Tibial artery (tissue), 4 donors: ENCODE measurements at regions not wholly inside any gene's neighbourhood (a gene's known extent, or its start where the extent isn't known, plus 50 kb on each side); places are given as distances from the start of the nearest gene placed in this dataset.

Source experiments
- DNase-seq, 2 donors: peaks; one replicate each; pipeline ENCODE4 v3.0.0-alpha.2; 2019
- H3K27ac ChIP-seq, 2 donors: fragments of 200-600 bp; sonication (generic) in 1 of 2; 1 replicate in 1 of 2; 2 replicates in 1 of 2; pipeline ENCODE4 v1.5.1; 2018 to 2019; ENCODE audit warnings: mild to moderate bottlenecking in 1 of 2
- H3K27me3 ChIP-seq, 2 donors: fragments of 200-600 bp; sonication (generic) in 1 of 2; one replicate each; pipeline versions ENCODE4 v1.5.1 to v1.6.0; 2016 to 2019
- H3K36me3 ChIP-seq, 3 donors: fragments of 200-600 bp; sonication (generic) in 2 of 3; one replicate each; pipeline ENCODE4 v1.5.1; 2016 to 2019; ENCODE audit warnings: mild to moderate bottlenecking in 2 of 3
- H3K4me1 ChIP-seq, 4 donors: fragments of 200-600 bp; sonication (generic) in 2 of 4; 1 replicate in 3 of 4; 2 replicates in 1 of 4; pipeline ENCODE4 v1.5.1; 2016 to 2019
- H3K4me3 ChIP-seq, 2 donors: fragments of 200-600 bp; sonication (generic) in 1 of 2; 1 replicate in 1 of 2; 2 replicates in 1 of 2; pipeline ENCODE4 v1.5.1; 2018 to 2019; ENCODE audit warnings: mild to moderate bottlenecking in 2 of 2
- H3K9me3 ChIP-seq, 3 donors: fragments of 200-600 bp; sonication (generic) in 1 of 3; one replicate each; pipeline ENCODE4 v1.5.1; 2016 to 2019
- CTCF ChIP-seq, 2 experiments: fragments of 200-600 bp in 1 of 2; fragments of 450-650 bp in 1 of 2; IDR thresholded peaks; one replicate each; pipeline ENCODE4 v1.5.1; 2017 to 2019; ENCODE audit warnings: antibody characterized with exemption in 2 of 2, mild to moderate bottlenecking in 1 of 2, moderate library complexity in 1 of 2
- intact Hi-C: fragments of 100-400 bp; cut with DNase I; formaldehyde crosslinking; loops from one replicate; pipeline ENCODE4 v1.15.0; 2023; ENCODE audit warnings: low total_unique reads

GRCh38 chr2:204109681-204110080 lies 173.1 kb downstream of the ICOS start:
- intact Hi-C loops: no loop called here
- H3K4me1 ChIP-seq: peaks cover 0 to 18% (median 7%) of the 10 kb centered on the region in 4 donors
- no peaks in the 10 kb centered on the region for H3K36me3 ChIP-seq
- TF ChIP-seq CTCF (IDR thresholded peaks at IDR 0.05): no peak
- no peak for DNase-seq
- no peaks in the 10 kb centered on the region for H3K9me3 ChIP-seq
- no peak overlapping the region for H3K27ac ChIP-seq
- no peaks in the 10 kb centered on the region for H3K27me3 ChIP-seq
- H3K4me3 ChIP-seq: no peak overlapping the region

GRCh38 chr2:204110338-204110741 lies 173.8 kb downstream of the ICOS start:
- Histone ChIP-seq H3K9me3 (no peaks in the 10 kb centered on the region), H3K27me3 (no peaks in the 10 kb centered on the region), H3K4me3 (no peak overlapping the region), H3K27ac (no peak overlapping the region), H3K4me1 (peaks cover 0 to 18% (median 7%) of the 10 kb centered on the region in 4 donors), H3K36me3 (no peaks in the 10 kb centered on the region)
- TF ChIP-seq CTCF (IDR thresholded peaks at IDR 0.05): no peak
- intact Hi-C loops: no loop called here
- no peak for DNase-seq

- no peak for DNase-seq
- Histone ChIP-seq H3K36me3 (no peaks in the 10 kb centered on the region), H3K27ac (no peak overlapping the region), H3K9me3 (no peaks in the 10 kb centered on the region), H3K4me1 (peaks cover 0 to 23% (median 12%) of the 10 kb centered on the region in 4 donors), H3K4me3 (no peak overlapping the region), H3K27me3 (no peaks in the 10 kb centered on the region)
- no peak for TF ChIP-seq CTCF (IDR thresholded peaks at IDR 0.05)
- intact Hi-C loops: no loop called here
Measured at GRCh38 chr2:204110751-204111516, 174.4 kb downstream of the ICOS start.

- Histone ChIP-seq H3K4me1 (peaks cover 0 to 35% (median 22%) of the 10 kb centered on the region in 4 donors), H3K4me3 (no peak overlapping the region), H3K36me3 (no peaks in the 10 kb centered on the region), H3K27ac (no peak overlapping the region), H3K9me3 (no peaks in the 10 kb centered on the region), H3K27me3 (no peaks in the 10 kb centered on the region)
- TF ChIP-seq CTCF (IDR thresholded peaks at IDR 0.05): no peak
- DNase-seq: no peak
- intact Hi-C loops: no loop called here
Measured at GRCh38 chr2:204112084-204112770, 175.7 kb downstream of the ICOS start.

GRCh38 chr2:204114295-204115136 lies 178.0 kb downstream of the ICOS start:
- H3K27me3 ChIP-seq: no peaks in the 10 kb centered on the region
- no peaks in the 10 kb centered on the region for H3K36me3 ChIP-seq
- no peak for TF ChIP-seq CTCF (IDR thresholded peaks at IDR 0.05)
- H3K4me3 ChIP-seq: no peak overlapping the region
- no peaks in the 10 kb centered on the region for H3K9me3 ChIP-seq
- intact Hi-C loops: no loop called here
- no peak overlapping the region for H3K27ac ChIP-seq
- peaks cover 0 to 41% (median 19%) of the 10 kb centered on the region in 4 donors for H3K4me1 ChIP-seq
- DNase-seq: no peak
